GM06990 (cell line): ENCODE measurements at regions not wholly inside any gene's neighbourhood (a gene's known extent, or its start where the extent isn't known, plus 50 kb on each side); places are given as distances from the start of the nearest gene placed in this dataset.

Source experiments
- DNase-seq: peaks from one replicate; pipeline ENCODE4 v3.0.0-alpha.2; 2011; ENCODE audit not compliant: insufficient read length; ENCODE audit errors: extremely low read depth
- H3K27me3 ChIP-seq: replicated peaks from 2 replicates; pipeline ENCODE4 v1.6.0; 2011; ENCODE audit warnings: low read length; ENCODE audit not compliant: control insufficient read depth, insufficient read depth
- H3K36me3 ChIP-seq: 2 replicates; pipeline ENCODE4 v1.5.1; 2011; ENCODE audit warnings: low read length; ENCODE audit not compliant: control insufficient read depth, insufficient read depth
- H3K4me3 ChIP-seq: replicated peaks from 2 replicates; pipeline ENCODE4 v1.5.1; 2011; ENCODE audit warnings: low read depth, mild to moderate bottlenecking, control low read depth, low read length
- TF ChIP-seq, protein P1 (sequence below): IDR thresholded peaks from 2 replicates; pipeline ENCODE4 v1.5.1; 2011; ENCODE audit warnings: low read length, control low read depth, mild to moderate bottlenecking, inconsistent platforms; ENCODE audit not compliant: insufficient read depth, poor library complexity, severe bottlenecking

- DNase-seq, result no peak
- TF ChIP-seq, protein P1, sequence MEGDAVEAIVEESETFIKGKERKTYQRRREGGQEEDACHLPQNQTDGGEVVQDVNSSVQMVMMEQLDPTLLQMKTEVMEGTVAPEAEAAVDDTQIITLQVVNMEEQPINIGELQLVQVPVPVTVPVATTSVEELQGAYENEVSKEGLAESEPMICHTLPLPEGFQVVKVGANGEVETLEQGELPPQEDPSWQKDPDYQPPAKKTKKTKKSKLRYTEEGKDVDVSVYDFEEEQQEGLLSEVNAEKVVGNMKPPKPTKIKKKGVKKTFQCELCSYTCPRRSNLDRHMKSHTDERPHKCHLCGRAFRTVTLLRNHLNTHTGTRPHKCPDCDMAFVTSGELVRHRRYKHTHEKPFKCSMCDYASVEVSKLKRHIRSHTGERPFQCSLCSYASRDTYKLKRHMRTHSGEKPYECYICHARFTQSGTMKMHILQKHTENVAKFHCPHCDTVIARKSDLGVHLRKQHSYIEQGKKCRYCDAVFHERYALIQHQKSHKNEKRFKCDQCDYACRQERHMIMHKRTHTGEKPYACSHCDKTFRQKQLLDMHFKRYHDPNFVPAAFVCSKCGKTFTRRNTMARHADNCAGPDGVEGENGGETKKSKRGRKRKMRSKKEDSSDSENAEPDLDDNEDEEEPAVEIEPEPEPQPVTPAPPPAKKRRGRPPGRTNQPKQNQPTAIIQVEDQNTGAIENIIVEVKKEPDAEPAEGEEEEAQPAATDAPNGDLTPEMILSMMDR, result no peak
- Histone ChIP-seq H3K36me3 (no peaks in the 10 kb centered on the region), H3K4me3 (no peak overlapping the region), H3K27me3 (no peaks in the 10 kb centered on the region)
Observed at GRCh38 chr18:61199171-61199848, 133.9 kb upstream of the CDH20 start.

- TF ChIP-seq, protein P1, result no peak
- no peaks in the 10 kb centered on the region for H3K36me3 ChIP-seq
- H3K4me3 ChIP-seq, result no peak overlapping the region
- no peaks in the 10 kb centered on the region for H3K27me3 ChIP-seq
- no peak for DNase-seq
Observed at GRCh38 chr18:61201511-61201910, 131.7 kb upstream of the CDH20 start.

GRCh38 chr18:61203151-61203550, 130.1 kb upstream of the CDH20 start:
- TF ChIP-seq, protein P1, result no peak
- Histone ChIP-seq H3K27me3 (no peaks in the 10 kb centered on the region), H3K36me3 (no peaks in the 10 kb centered on the region), H3K4me3 (no peak overlapping the region)
- no peak for DNase-seq

DNA sequence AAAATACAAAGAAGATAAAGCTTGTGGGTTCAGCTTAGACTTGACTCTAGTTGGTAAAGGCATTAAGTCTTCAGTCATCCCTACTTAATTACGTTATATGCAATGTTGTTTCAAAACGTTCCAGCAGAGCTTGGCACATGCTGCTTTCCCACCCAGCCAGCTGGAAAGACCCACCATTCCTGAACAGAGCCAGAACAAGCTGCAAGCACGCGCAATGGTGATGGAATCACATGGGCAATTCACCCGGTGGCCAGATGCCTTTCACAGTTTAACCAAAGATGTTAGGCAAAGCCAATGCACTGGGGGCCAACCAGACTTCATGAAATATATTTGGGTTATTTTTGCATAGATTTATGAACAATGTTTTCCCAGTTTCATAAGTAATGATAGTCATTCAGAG, 123.4 kb upstream of the CDH20 start:
- H3K4me3 ChIP-seq, result no peak overlapping the region
- TF ChIP-seq, protein P1, result no peak
- H3K36me3 ChIP-seq, result no peaks in the 10 kb centered on the region
- DNase-seq, result no peak
- no peaks in the 10 kb centered on the region for H3K27me3 ChIP-seq

- H3K36me3 ChIP-seq, result no peaks in the 10 kb centered on the region
- no peak overlapping the region for H3K4me3 ChIP-seq
- H3K27me3 ChIP-seq, result no peaks in the 10 kb centered on the region
- TF ChIP-seq, protein P1, result no peak
- DNase-seq, result no peak
Observed at GRCh38 chr18:61216051-61216450, 117.2 kb upstream of the CDH20 start.

DNA sequence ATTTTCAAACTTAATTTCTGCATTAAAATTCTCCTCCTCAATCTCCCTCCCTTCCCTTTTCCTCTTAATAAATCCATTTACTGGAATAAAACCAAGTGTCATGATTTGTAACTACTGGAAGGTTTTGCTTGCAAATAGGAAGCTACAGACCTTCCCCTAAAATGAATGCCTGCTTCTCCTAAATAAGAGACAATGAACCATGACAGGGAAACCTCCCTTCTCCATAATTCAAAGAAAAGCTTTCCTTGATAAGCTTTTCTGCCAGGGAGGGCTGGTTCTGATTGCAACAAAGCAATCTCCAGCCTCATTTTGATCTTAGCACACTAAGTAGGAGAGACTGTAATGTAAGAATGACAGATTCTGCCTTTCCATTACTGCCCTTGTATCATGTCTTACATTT, 111.0 kb upstream of the CDH20 start:
- TF ChIP-seq, protein P1, result no peak
- H3K27me3 ChIP-seq, result no peaks in the 10 kb centered on the region

More for the DNA sequence above, 111.0 kb upstream of the CDH20 start:
- no peak for DNase-seq
- H3K4me3 ChIP-seq, result no peak overlapping the region
- no peaks in the 10 kb centered on the region for H3K36me3 ChIP-seq
